Right cardiac atrium (tissue), 5 donors: ENCODE measurements at regions not wholly inside any gene's neighbourhood (a gene's known extent, or its start where the extent isn't known, plus 50 kb on each side); places are given as distances from the start of the nearest gene placed in this dataset.

ENCODE experiments used
- ATAC-seq, 2 donors: fragments of 200-7000 bp; cut with Tn5 transposase; one replicate each; pipeline versions ENCODE4 v1.8.0 to v1.9.1; 2020; ENCODE audit warnings: moderate library complexity in 2 of 2, mild to moderate bottlenecking in 1 of 2
- DNase-seq, 3 donors: peaks; one replicate each; pipeline ENCODE4 v3.0.0-alpha.2; 2020
- H3K27ac ChIP-seq: one replicate; pipeline ENCODE4 v1.5.1; 2013; ENCODE audit warnings: mild to moderate bottlenecking, low read length, control low read depth, moderate library complexity
- H3K27me3 ChIP-seq: one replicate; pipeline ENCODE4 v1.6.1; 2013; ENCODE audit not compliant: control insufficient read depth, insufficient read depth
- H3K4me1 ChIP-seq: one replicate; pipeline ENCODE4 v1.6.1; 2013; ENCODE audit warnings: low read length; ENCODE audit not compliant: control insufficient read depth, insufficient read depth
- H3K4me3 ChIP-seq: one replicate; pipeline ENCODE4 v1.5.1; 2013; ENCODE audit warnings: low read length, control low read depth
- H3K9me3 ChIP-seq: one replicate; pipeline ENCODE4 v1.6.1; 2013; ENCODE audit warnings: low read length; ENCODE audit not compliant: control insufficient read depth
- WGBS: extraction: QIAGEN DNeasy Blood & Tissue Kit; methylation state at CpG from one replicate; pipeline ENCODE4 v1.1.7; 2013; 5-methylcytosine and 5-hydroxymethylcytosine counted together
- intact Hi-C, 4 donors: fragments of 100-400 bp; cut with DNase I; formaldehyde crosslinking; loops; one replicate each; pipeline versions ENCODE4 v1.11.0 to v1.14.0; 2022 to 2023
- donor health status: healthy with polysubstance abuse.
- donor health status: DM: no; HTN: yes; CAD: no.
- donor health status: DM: no; HTN: no; CAD: no.
- donor health status: DM: no; HTN: yes; CAD: no; lungs with severe emphysema.
- donor health status: DM: yes; HTN: yes; CAD: no.

- H3K27me3 ChIP-seq = no peaks in the 10 kb centered on the region
- DNase-seq (no peak), ATAC-seq (no peak)
- intact Hi-C loops = no loop called here
- H3K4me1 ChIP-seq = no peaks in the 10 kb centered on the region
- no peak overlapping the region for H3K4me3 ChIP-seq
- no peak overlapping the region for H3K27ac ChIP-seq
- no peaks in the 10 kb centered on the region for H3K9me3 ChIP-seq
- WGBS = 92% methylated on average over 7 of the region's 7 CpGs
These were observed 109.6 kb downstream of the WDR11 start for GRCh38 chr10:120960725-120961124.

- Histone ChIP-seq H3K27me3 (no peaks in the 10 kb centered on the region), H3K27ac (no peak overlapping the region), H3K9me3 (no peaks in the 10 kb centered on the region), H3K4me3 (no peak overlapping the region), H3K4me1 (no peaks in the 10 kb centered on the region)
- ATAC-seq (peak; percentile 32 to 69), DNase-seq (peak in 1 of 3 donors; percentile 69)
- intact Hi-C loops = no loop called here
- WGBS = 72% methylated on average over 17 of the region's 17 CpGs
These were observed 110.9 kb downstream of the WDR11 start for GRCh38 chr10:120961795-120962755.

- Histone ChIP-seq H3K4me3 (no peak overlapping the region), H3K27ac (no peak overlapping the region), H3K27me3 (no peaks in the 10 kb centered on the region), H3K9me3 (no peaks in the 10 kb centered on the region), H3K4me1 (no peaks in the 10 kb centered on the region)
- peak in 1 of 2 donors; percentile 36 for ATAC-seq
- intact Hi-C loops = no loop called here
- DNase-seq = peak in 1 of 3 donors; percentile 45
- 51% methylated on average over 23 of the region's 23 CpGs for whole genome bisulfite sequencing
These were observed 111.8 kb downstream of the WDR11 start for GRCh38 chr10:120962756-120963593.

GRCh38 chr10:120963594-120964220 is 112.5 kb downstream of the WDR11 start:
- WGBS = 71% methylated on average over 5 of the region's 5 CpGs
- no peaks in the 10 kb centered on the region for H3K9me3 ChIP-seq
- no peak overlapping the region for H3K27ac ChIP-seq
- ATAC-seq (no peak), DNase-seq (no peak)
- no peak overlapping the region for H3K4me3 ChIP-seq
- no peaks in the 10 kb centered on the region for H3K27me3 ChIP-seq
- no peaks in the 10 kb centered on the region for H3K4me1 ChIP-seq
- intact Hi-C loops = no loop called here

GRCh38 chr10:120966657-120967045 is 115.5 kb downstream of the WDR11 start:
- intact Hi-C loops = no loop called here
- DNase-seq (no peak), ATAC-seq (no peak)
- no peak overlapping the region for H3K4me3 ChIP-seq
- H3K4me1 ChIP-seq = no peaks in the 10 kb centered on the region
- H3K9me3 ChIP-seq = no peaks in the 10 kb centered on the region
- no peaks in the 10 kb centered on the region for H3K27me3 ChIP-seq
- no peak overlapping the region for H3K27ac ChIP-seq
- 91% methylated on average over 6 of the region's 6 CpGs for WGBS

- DNase-seq (no peak), ATAC-seq (no peak)
- Histone ChIP-seq H3K4me3 (no peak overlapping the region), H3K27ac (no peak overlapping the region), H3K4me1 (no peaks in the 10 kb centered on the region), H3K9me3 (no peaks in the 10 kb centered on the region), H3K27me3 (no peaks in the 10 kb centered on the region)
- intact Hi-C loops = no loop called here
- WGBS = 76% methylated on average over 5 of the region's 5 CpGs
These were observed 118.1 kb downstream of the WDR11 start for GRCh38 chr10:120969219-120969645.

- 76% methylated on average over 9 of the region's 9 CpGs for WGBS
- H3K27me3 ChIP-seq = no peaks in the 10 kb centered on the region
- no peak for DNase-seq
- H3K9me3 ChIP-seq = peaks cover 2% of the 10 kb centered on the region
- no peaks in the 10 kb centered on the region for H3K4me1 ChIP-seq
- H3K4me3 ChIP-seq = no peak overlapping the region
- no peak for ATAC-seq
- intact Hi-C loops = no loop called here
- no peak overlapping the region for H3K27ac ChIP-seq
These were observed 119.7 kb downstream of the WDR11 start for GRCh38 chr10:120970595-120971529.

GRCh38 chr10:120971671-120972070 is 120.5 kb downstream of the WDR11 start:
- H3K27ac ChIP-seq = no peak overlapping the region
- no peak for DNase-seq
- H3K9me3 ChIP-seq = peaks cover 2% of the 10 kb centered on the region
- no peak for ATAC-seq
- no peaks in the 10 kb centered on the region for H3K4me1 ChIP-seq
- intact Hi-C loops = no loop called here
- 61% methylated on average over 2 of the region's 2 CpGs for WGBS
- H3K27me3 ChIP-seq = no peaks in the 10 kb centered on the region
- H3K4me3 ChIP-seq = no peak overlapping the region

GRCh38 chr10:120972259-120972658 is 121.1 kb downstream of the WDR11 start:
- ATAC-seq = no peak
- H3K27ac ChIP-seq = no peak overlapping the region
- WGBS = 85% methylated on average over 2 of the region's 2 CpGs
- no peak overlapping the region for H3K4me3 ChIP-seq
- H3K27me3 ChIP-seq = no peaks in the 10 kb centered on the region
- H3K9me3 ChIP-seq = peaks cover 2% of the 10 kb centered on the region
- no peak for DNase-seq
- intact Hi-C loops = no loop called here
- H3K4me1 ChIP-seq = no peaks in the 10 kb centered on the region
